ENCODE measurements at regions not wholly inside any gene's neighbourhood (a gene's known extent, or its start where the extent isn't known, plus 50 kb on each side); places are given as distances from the start of the nearest gene placed in this dataset.

- no peaks in the 10 kb centered on the region for H3K27me3 ChIP-seq
- no peak overlapping the region for H3K27ac ChIP-seq
- no peaks in the 10 kb centered on the region for H3K4me1 ChIP-seq (ENCODE audit: insufficient read depth)
- DNase-seq = no peak
- H3K36me3 ChIP-seq = no peaks in the 10 kb centered on the region
- intact Hi-C loops (cut with DNase I) = no loop called here
- H3K9me3 ChIP-seq = no peaks in the 10 kb centered on the region
- TF ChIP-seq EP300 (IDR thresholded peaks at IDR 0.05) (no peak), CTCF (IDR thresholded peaks at IDR 0.05) (no peak), POLR2A (IDR thresholded peaks at IDR 0.05) (no peak)
- 68 to 72% (median 70%) methylated on average over 9 of the region's 9 CpGs for WGBS, 3 donors
- H3K4me3 ChIP-seq = no peak overlapping the region
Observed at GRCh38 chr18:14975431-14975830, 227.5 kb downstream of the ANKRD30B start.

GRCh38 chr18:14976736-14977430 is 228.9 kb downstream of the ANKRD30B start:
- TF ChIP-seq CTCF (IDR thresholded peaks at IDR 0.05) = no peak
- TF ChIP-seq POLR2A (IDR thresholded peaks at IDR 0.05) = no peak
- TF ChIP-seq EP300 (IDR thresholded peaks at IDR 0.05) = no peak
- no peak overlapping the region for H3K4me3 ChIP-seq
- intact Hi-C loops (cut with DNase I) = no loop called here
- no peaks in the 10 kb centered on the region for H3K36me3 ChIP-seq
- no peak for DNase-seq
- H3K9me3 ChIP-seq = no peaks in the 10 kb centered on the region
- H3K27ac ChIP-seq = no peak overlapping the region
- no peaks in the 10 kb centered on the region for H3K4me1 ChIP-seq (ENCODE audit: insufficient read depth)
- H3K27me3 ChIP-seq = no peaks in the 10 kb centered on the region
- 69 to 81% (median 78%) methylated on average over 10 of the region's 10 CpGs for WGBS, 3 donors

- DNase-seq = no peak
- Histone ChIP-seq H3K27me3 (no peaks in the 10 kb centered on the region), H3K27ac (no peak overlapping the region), H3K4me1 (ENCODE audit: insufficient read depth) (no peaks in the 10 kb centered on the region), H3K4me3 (no peak overlapping the region), H3K9me3 (no peaks in the 10 kb centered on the region), H3K36me3 (no peaks in the 10 kb centered on the region)
- TF ChIP-seq CTCF (IDR thresholded peaks at IDR 0.05) (no peak), POLR2A (IDR thresholded peaks at IDR 0.05) (no peak)
- WGBS, 3 donors = 66 to 90% (median 89%) methylated on average over 3 of the region's 3 CpGs
- intact Hi-C loops (cut with DNase I) = no loop called here
Observed at GRCh38 chr18:14978191-14978590, 230.2 kb downstream of the ANKRD30B start.

- intact Hi-C loops (cut with DNase I) = no loop called here
- Histone ChIP-seq H3K9me3 (no peaks in the 10 kb centered on the region), H3K27me3 (no peaks in the 10 kb centered on the region), H3K4me3 (no peak overlapping the region), H3K4me1 (ENCODE audit: insufficient read depth) (no peaks in the 10 kb centered on the region), H3K36me3 (no peaks in the 10 kb centered on the region), H3K27ac (no peak overlapping the region)
- no peak for DNase-seq
- 16 to 34% (median 25%) methylated on average over 8 of the region's 8 CpGs for WGBS, 3 donors
- TF ChIP-seq CTCF (IDR thresholded peaks at IDR 0.05) = no peak
- no peak for TF ChIP-seq EP300 (IDR thresholded peaks at IDR 0.05)
- no peak for TF ChIP-seq POLR2A (IDR thresholded peaks at IDR 0.05)
Observed at GRCh38 chr18:14978962-14979535, 231.1 kb downstream of the ANKRD30B start.

All from ovary (tissue), 7 donors.